OCI-LY7 (cell line): ENCODE measurements at regions not wholly inside any gene's neighbourhood (a gene's known extent, or its start where the extent isn't known, plus 50 kb on each side); places are given as distances from the start of the nearest gene placed in this dataset.

Source experiments
- CTCF ChIP-seq: fragments of 200-600 bp; sonication (generic); conservative IDR thresholded peaks from 2 replicates; pipeline ENCODE4 v1.5.1; 2014; ENCODE audit warnings: mild to moderate bottlenecking, antibody characterized with exemption, low read length, moderate library complexity, mixed read lengths
- EZH2phosphoT487 ChIP-seq: fragments of 200-600 bp; sonication (generic); IDR thresholded peaks from 2 replicates; pipeline ENCODE4 v1.6.1; 2018; ENCODE audit warnings: low read depth, borderline replicate concordance, mild to moderate bottlenecking, mixed run types, antibody characterized with exemption, low read length, moderate library complexity, mixed read lengths

- TF ChIP-seq EZH2phosphoT487 (no peak), CTCF (no peak)
Observed at GRCh38 chr3:144499001-144499930, 527.6 kb downstream of the DIPK2A start.
